Thyroid gland (tissue), 4 donors: ENCODE measurements at regions not wholly inside any gene's neighbourhood (a gene's known extent, or its start where the extent isn't known, plus 50 kb on each side); places are given as distances from the start of the nearest gene placed in this dataset.

Source experiments
- POLR2A ChIP-seq, 2 donors: fragments of 450-650 bp; IDR thresholded peaks; one replicate each; pipeline ENCODE4 v1.6.1; 2017; ENCODE audit warnings: antibody characterized with exemption in 2 of 2, mild to moderate bottlenecking in 2 of 2, moderate library complexity in 1 of 2
- TF ChIP-seq, protein P1 (sequence below), 6 experiments: fragments of 200-600 bp in 3 of 6; fragments of 450-650 bp in 3 of 6; sonication (generic) in 3 of 6; IDR thresholded peaks; one replicate each; pipeline ENCODE4 v1.5.1; 2016 to 2019; ENCODE audit warnings: antibody characterized with exemption in 6 of 6, mild to moderate bottlenecking in 2 of 6, inconsistent platforms in 1 of 6, moderate library complexity in 1 of 6

DNA sequence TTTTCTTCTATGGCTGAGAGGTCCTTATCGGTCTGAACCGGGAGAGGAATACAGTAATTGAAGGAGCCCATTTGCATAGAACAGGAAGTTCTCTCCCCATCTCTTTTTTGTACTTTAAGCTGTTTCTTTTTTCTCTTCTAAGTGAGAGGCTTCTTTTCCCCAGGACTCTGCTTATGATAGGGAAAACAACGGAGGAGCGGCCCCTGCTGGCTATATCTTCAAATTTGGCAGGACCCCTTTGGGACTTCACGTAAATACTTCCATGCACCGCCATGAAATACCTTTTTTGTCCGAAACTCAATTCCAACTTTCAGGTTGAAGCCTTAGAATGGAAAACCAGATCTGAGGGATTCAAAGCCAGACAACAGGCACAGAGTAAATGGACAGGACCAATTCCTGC is 1153.0 kb upstream of the INTU start:
- TF ChIP-seq, protein P1, sequence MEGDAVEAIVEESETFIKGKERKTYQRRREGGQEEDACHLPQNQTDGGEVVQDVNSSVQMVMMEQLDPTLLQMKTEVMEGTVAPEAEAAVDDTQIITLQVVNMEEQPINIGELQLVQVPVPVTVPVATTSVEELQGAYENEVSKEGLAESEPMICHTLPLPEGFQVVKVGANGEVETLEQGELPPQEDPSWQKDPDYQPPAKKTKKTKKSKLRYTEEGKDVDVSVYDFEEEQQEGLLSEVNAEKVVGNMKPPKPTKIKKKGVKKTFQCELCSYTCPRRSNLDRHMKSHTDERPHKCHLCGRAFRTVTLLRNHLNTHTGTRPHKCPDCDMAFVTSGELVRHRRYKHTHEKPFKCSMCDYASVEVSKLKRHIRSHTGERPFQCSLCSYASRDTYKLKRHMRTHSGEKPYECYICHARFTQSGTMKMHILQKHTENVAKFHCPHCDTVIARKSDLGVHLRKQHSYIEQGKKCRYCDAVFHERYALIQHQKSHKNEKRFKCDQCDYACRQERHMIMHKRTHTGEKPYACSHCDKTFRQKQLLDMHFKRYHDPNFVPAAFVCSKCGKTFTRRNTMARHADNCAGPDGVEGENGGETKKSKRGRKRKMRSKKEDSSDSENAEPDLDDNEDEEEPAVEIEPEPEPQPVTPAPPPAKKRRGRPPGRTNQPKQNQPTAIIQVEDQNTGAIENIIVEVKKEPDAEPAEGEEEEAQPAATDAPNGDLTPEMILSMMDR (IDR thresholded peaks at IDR 0.05): no peak
- no peak for TF ChIP-seq POLR2A (IDR thresholded peaks at IDR 0.05)
